ENCODE measurements at regions not wholly inside any gene's neighbourhood (a gene's known extent, or its start where the extent isn't known, plus 50 kb on each side); places are given as distances from the start of the nearest gene placed in this dataset.

GRCh38 chr1:58109646-58110200 is 436.8 kb downstream of the OMA1 start:
- no peak for TF ChIP-seq CTCF (IDR thresholded peaks at IDR 0.05; ENCODE audit: low read length, missing control alignments)
- H3K4me3 ChIP-seq (replicated peaks; ENCODE audit: low read depth, low read length), result no peak overlapping the region
- no peak for DNase-seq (ENCODE audit: low read depth)

- TF ChIP-seq CTCF (IDR thresholded peaks at IDR 0.05; ENCODE audit: low read length, missing control alignments), result no peak
- no peak for DNase-seq (ENCODE audit: low read depth)
These were observed 437.7 kb downstream of the OMA1 start for GRCh38 chr1:58108783-58109182.

GRCh38 chr1:58107943-58108342 is 438.6 kb downstream of the OMA1 start:
- TF ChIP-seq CTCF (IDR thresholded peaks at IDR 0.05; ENCODE audit: low read length, missing control alignments), result no peak
- no peak overlapping the region for H3K4me3 ChIP-seq (replicated peaks; ENCODE audit: low read depth, low read length)
- no peak for DNase-seq (ENCODE audit: low read depth)

More at GRCh38 chr1:58108783-58109182, 437.7 kb downstream of the OMA1 start:
- H3K4me3 ChIP-seq (replicated peaks; ENCODE audit: low read depth, low read length), result no peak overlapping the region

- TF ChIP-seq CTCF (IDR thresholded peaks at IDR 0.05; ENCODE audit: low read length, missing control alignments), result no peak
- no peak overlapping the region for H3K4me3 ChIP-seq (replicated peaks; ENCODE audit: low read depth, low read length)
- DNase-seq (ENCODE audit: low read depth), result no peak
These were observed 441.6 kb downstream of the OMA1 start for GRCh38 chr1:58104960-58105359.

- TF ChIP-seq CTCF (IDR thresholded peaks at IDR 0.05; ENCODE audit: low read length, missing control alignments), result no peak
- no peak overlapping the region for H3K4me3 ChIP-seq (replicated peaks; ENCODE audit: low read depth, low read length)
- DNase-seq (ENCODE audit: low read depth), result no peak
These were observed 449.8 kb downstream of the OMA1 start for GRCh38 chr1:58096714-58097113.

- no peak for TF ChIP-seq CTCF (IDR thresholded peaks at IDR 0.05; ENCODE audit: low read length, missing control alignments)
- no peak overlapping the region for H3K4me3 ChIP-seq (replicated peaks; ENCODE audit: low read depth, low read length)
- no peak for DNase-seq (ENCODE audit: low read depth)
These were observed 451.3 kb downstream of the OMA1 start for GRCh38 chr1:58095183-58095582.

- H3K4me3 ChIP-seq (replicated peaks; ENCODE audit: low read depth, low read length), result no peak overlapping the region
- TF ChIP-seq CTCF (IDR thresholded peaks at IDR 0.05; ENCODE audit: low read length, missing control alignments), result no peak
- no peak for DNase-seq (ENCODE audit: low read depth)
These were observed 452.3 kb downstream of the OMA1 start for GRCh38 chr1:58094221-58094620.
